ENCODE measurements at regions not wholly inside any gene's neighbourhood (a gene's known extent, or its start where the extent isn't known, plus 50 kb on each side); places are given as distances from the start of the nearest gene placed in this dataset.

GRCh38 chr16:6484081-6484480, 848.6 kb upstream of the RBFOX1 start:
- DNase-seq (ENCODE audit: low read depth in 4 of 4, low spot score in 2 of 4) = no peak

GRCh38 chr16:6483469-6484033, 849.1 kb upstream of the RBFOX1 start:
- DNase-seq (ENCODE audit: low read depth in 4 of 4, low spot score in 2 of 4) = peak in 1 of 4 donors; percentile 16

GRCh38 chr16:6482696-6483468, 849.8 kb upstream of the RBFOX1 start:
- no peak for DNase-seq (ENCODE audit: low read depth in 4 of 4, low spot score in 2 of 4)

GRCh38 chr16:6481894-6482293, 850.8 kb upstream of the RBFOX1 start:
- no peak for DNase-seq (ENCODE audit: low read depth in 4 of 4, low spot score in 2 of 4)

GRCh38 chr16:6453742-6454141, 878.9 kb upstream of the RBFOX1 start:
- no peak for DNase-seq (ENCODE audit: low read depth in 4 of 4, low spot score in 2 of 4)

GRCh38 chr16:6447021-6447790, 885.4 kb upstream of the RBFOX1 start:
- no peak for DNase-seq (ENCODE audit: low read depth in 4 of 4, low spot score in 2 of 4)

GRCh38 chr16:6446370-6446769, 886.3 kb upstream of the RBFOX1 start:
- no peak for DNase-seq (ENCODE audit: low read depth in 4 of 4, low spot score in 2 of 4)

GRCh38 chr16:6439129-6439528, 893.5 kb upstream of the RBFOX1 start:
- no peak for DNase-seq (ENCODE audit: low read depth in 4 of 4, low spot score in 2 of 4)

GRCh38 chr16:6428861-6429260, 903.8 kb upstream of the RBFOX1 start:
- DNase-seq (ENCODE audit: low read depth in 4 of 4, low spot score in 2 of 4) = no peak

- no peak for DNase-seq (ENCODE audit: low read depth in 4 of 4, low spot score in 2 of 4)
Measured at GRCh38 chr16:6427621-6428020, 905.0 kb upstream of the RBFOX1 start.

- DNase-seq (ENCODE audit: low read depth in 4 of 4, low spot score in 2 of 4) = no peak
Measured at GRCh38 chr16:6407596-6407995, 925.0 kb upstream of the RBFOX1 start.

GRCh38 chr16:6406028-6406427, 926.6 kb upstream of the RBFOX1 start:
- no peak for DNase-seq (ENCODE audit: low read depth in 4 of 4, low spot score in 2 of 4)

- no peak for DNase-seq (ENCODE audit: low read depth in 4 of 4, low spot score in 2 of 4)
Measured at GRCh38 chr16:6382924-6383459, 949.7 kb upstream of the RBFOX1 start.

GRCh38 chr16:6381896-6382295, 950.7 kb upstream of the RBFOX1 start:
- no peak for DNase-seq (ENCODE audit: low read depth in 4 of 4, low spot score in 2 of 4)

GRCh38 chr16:6377956-6378355, 954.7 kb upstream of the RBFOX1 start:
- no peak for DNase-seq (ENCODE audit: low read depth in 4 of 4, low spot score in 2 of 4)

GRCh38 chr16:6375465-6376075, 957.1 kb upstream of the RBFOX1 start:
- DNase-seq (ENCODE audit: low read depth in 4 of 4, low spot score in 2 of 4) = no peak

- no peak for DNase-seq (ENCODE audit: low read depth in 4 of 4, low spot score in 2 of 4)
Measured at GRCh38 chr16:6374821-6375220, 957.8 kb upstream of the RBFOX1 start.

GRCh38 chr16:6364846-6365245, 967.8 kb upstream of the RBFOX1 start:
- no peak for DNase-seq (ENCODE audit: low read depth in 4 of 4, low spot score in 2 of 4)

GRCh38 chr16:6363896-6364607, 968.6 kb upstream of the RBFOX1 start:
- DNase-seq (ENCODE audit: low read depth in 4 of 4, low spot score in 2 of 4) = no peak

GRCh38 chr16:6363396-6363795, 969.2 kb upstream of the RBFOX1 start:
- DNase-seq (ENCODE audit: low read depth in 4 of 4, low spot score in 2 of 4) = no peak

All from left renal cortex interstitium (tissue), 4 donors.